MV-4-11 (cell line): ENCODE measurements at regions not wholly inside any gene's neighbourhood (a gene's known extent, or its start where the extent isn't known, plus 50 kb on each side); places are given as distances from the start of the nearest gene placed in this dataset.
"Not testable (repeated sequence)": the region's sequence is repeated elsewhere in the genome, so short reads cannot be mapped to it uniquely, and the experiment has no call there.

Source experiments
- DNase-seq: peaks from one replicate; lab custom pipeline; 2025; lab: John Stamatoyannopoulos, UW

- peak; percentile 27 for DNase-seq
Observed at GRCh38 chr4:159937595-159937994, 834.7 kb downstream of the RAPGEF2 start.

DNA sequence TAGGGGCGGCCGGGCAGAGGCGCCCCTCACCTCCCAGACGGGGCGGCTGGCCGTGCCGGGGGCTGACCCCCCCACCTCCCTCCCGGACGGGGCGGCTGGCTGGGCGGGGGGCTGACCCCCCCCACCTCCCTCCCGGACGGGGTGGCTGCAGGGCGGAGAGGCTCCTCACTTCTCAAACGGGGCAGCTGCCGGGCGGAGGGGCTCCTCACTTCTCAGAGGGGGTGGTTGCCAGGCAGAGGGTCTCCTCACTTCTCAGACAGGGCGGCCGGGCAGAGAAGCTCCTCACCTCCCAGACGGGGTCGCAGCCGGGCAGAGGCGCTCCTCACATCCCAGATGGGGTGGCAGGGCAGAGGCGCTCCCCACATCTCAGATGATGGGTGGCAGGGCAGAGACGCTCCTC, 836.8 kb downstream of the RAPGEF2 start:
- not testable (repeated sequence) for DNase-seq

DNA sequence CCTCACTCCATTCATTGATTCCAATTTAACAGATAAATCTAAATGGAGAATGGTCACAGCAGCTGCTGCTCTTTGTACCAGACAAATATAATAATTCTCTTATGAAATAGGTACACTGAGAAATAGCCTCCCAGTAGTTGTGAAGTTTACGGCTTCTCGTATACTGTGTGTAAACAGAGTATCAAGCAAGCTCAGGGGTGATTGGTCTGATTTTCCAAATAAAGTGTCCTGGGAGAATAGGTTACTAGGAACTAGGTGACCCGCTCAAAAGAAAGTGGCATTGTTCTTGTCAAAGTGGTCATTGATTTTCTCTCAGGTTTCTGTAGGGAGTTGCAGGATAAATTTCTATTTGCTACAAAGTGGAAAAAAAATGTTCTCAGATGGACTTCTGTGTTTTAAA, 838.2 kb downstream of the RAPGEF2 start:
- no peak for DNase-seq

DNA sequence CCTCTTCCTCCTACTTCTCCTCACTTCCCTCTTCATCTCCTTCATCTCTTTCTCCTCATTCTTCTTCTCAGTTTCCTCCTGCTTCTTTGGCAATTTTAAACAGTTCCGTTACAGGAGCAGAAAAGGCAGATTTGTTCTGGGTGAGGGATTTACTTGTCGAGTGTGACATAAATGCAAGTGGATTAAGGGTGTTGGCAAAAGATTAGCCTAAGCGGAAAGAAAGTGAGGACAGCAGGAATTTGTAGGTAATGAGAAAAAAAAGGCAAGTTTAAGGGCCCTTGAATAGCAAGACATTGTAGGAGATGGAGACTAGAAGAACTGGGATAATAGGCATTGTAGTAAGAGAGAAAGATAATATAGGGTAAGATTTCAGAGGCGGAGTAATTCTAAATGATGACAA, 841.6 kb downstream of the RAPGEF2 start:
- DNase-seq: no peak

GRCh38 chr4:159946983-159947615, 844.2 kb downstream of the RAPGEF2 start:
- peak; percentile 11 for DNase-seq

GRCh38 chr4:159950707-159951106, 847.8 kb downstream of the RAPGEF2 start:
- DNase-seq: no peak

DNA sequence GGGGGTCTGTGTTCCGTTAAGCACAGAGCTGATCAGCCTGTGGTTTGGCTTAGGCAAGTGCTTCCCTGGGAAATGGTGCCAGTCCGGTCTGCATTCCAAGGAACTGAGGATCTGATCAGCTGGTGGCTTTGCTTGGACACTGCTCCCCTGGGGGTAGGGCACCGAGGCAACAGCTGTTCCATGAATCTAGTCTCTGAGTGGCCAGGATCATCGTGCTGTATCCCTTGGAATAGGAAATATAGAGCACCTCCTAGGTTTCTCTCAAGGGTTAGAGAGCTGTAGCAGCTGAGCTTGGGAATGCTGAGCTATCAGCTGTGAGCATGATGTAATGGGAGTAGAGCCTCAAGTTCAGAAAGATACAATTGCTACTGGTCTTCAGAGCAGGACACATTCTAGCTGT, 863.9 kb downstream of the RAPGEF2 start:
- no peak for DNase-seq

DNA sequence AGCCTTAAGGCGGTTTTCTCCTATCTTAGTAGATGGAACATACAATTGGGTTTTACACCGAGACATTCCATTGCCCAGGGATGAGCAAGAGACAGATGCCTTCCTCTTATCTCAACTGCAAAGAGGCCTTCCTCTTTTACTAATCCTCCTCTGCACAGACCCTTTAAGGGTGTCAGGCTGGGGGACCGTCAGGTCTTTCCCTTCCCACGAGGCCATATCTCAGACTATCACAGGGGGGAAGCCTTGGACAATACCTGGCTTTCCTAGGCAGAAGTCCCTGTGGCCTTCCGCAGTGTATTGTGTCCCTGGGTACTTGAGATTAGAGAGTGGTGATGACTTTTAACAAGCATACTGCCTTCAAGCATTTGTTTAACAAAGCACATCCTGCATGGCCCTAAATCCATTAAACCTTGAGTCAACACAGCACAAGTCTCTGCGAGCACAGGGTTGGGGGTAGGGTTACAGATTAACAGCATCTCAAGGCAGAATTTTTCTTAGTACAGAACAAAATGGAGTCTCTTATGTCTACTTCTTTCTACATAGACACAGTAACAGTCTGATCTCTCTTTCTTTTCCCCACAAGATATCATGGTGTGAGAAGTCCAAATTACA, 874.1 kb downstream of the RAPGEF2 start:
- not testable (repeated sequence) for DNase-seq

DNA sequence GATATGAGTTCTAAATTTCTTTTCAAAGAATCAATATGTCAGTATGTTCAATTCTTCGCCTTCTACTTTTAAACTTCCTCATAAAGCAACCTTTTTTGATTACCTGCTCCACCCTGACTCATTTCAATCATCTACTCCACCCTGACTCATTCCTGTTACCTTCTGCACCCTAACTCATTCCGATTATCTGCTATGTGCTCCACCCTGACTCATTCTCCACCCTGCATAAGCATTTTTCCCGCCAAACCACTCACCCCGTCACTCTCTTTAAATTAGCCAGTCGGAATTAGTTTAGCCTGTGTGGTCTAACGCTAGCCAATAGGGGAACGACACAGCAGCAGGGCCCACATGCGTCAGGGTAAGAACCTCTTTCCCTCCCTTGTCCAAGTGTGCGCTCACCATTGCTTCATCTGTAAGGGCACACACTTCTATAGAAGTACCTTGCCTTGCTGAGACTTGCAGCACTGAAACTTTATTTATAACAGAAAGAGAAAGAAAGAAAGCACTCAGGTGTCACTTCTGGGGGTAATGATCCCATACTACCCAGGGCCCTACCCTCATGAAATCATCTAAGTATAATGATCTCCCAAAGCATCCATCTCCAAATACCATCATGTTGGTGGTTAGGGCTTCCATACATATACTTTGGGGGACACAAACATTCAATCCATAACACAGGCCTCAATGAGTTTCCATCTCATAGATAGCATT, 875.2 kb downstream of the RAPGEF2 start:
- no peak for DNase-seq

- no peak for DNase-seq
Observed at GRCh38 chr4:159979351-159979750, 876.5 kb downstream of the RAPGEF2 start.

DNA sequence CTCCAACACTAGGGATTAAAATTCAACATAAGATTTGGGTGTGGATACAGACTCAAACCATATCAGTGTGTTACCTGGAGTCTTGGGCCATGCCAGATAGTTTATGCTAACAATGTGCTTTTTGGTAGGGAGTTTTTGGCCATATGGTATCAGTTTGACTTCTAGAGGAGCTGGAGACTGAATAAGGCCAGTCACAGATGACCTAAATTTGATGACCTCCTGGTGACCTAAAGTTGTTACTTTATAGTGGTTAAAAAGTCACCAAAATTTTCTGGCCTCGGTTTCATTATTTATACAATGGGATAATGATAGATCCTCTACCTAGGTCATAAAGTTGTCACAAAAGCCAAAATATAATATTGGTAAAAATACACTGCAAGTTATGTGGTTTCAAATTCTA, 877.1 kb downstream of the RAPGEF2 start:
- no peak for DNase-seq

GRCh38 chr4:159980826-159981468, 878.1 kb downstream of the RAPGEF2 start:
- DNase-seq: no peak

- no peak for DNase-seq
Observed at GRCh38 chr4:159981469-159981856, 878.6 kb downstream of the RAPGEF2 start.

DNA sequence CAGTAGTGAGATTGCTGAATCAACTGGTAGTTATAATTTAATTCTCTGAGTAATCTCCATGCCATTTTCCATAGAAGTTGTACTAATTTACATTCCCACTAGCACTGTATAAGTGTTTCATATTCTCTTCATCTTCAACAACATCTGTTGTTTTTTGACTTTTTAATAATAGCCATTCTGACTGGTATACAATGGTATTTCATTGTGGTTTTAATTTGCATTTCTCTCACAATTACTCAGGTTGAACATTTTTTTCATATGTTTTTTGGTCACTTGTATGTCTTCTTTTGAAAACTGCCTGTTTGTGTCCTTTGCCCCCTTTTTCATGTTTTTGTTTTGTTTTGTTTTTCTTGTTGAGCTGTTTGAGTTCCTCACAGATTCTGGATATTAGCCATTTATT, 880.2 kb downstream of the RAPGEF2 start:
- no peak for DNase-seq

- no peak for DNase-seq
Observed at GRCh38 chr4:160009656-160010493, 907.0 kb downstream of the RAPGEF2 start.

DNA sequence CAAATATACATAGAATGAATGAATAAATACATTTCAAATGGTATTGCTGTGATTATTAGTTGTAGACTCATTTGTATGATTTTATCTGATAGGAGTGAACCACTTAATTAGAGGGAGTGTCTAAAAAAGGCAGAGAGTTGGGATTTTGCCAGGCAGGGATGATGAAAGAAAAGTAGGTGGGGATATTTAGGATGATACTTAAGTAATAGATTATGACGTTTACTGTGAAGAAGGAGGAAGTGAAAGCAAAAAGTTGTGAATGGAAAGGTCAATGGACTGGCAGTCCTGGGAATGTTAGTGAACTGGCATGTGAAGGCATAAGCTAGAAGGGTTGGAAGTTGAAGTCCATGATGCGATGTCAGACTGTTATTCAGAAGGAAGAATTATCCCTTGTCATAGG, 917.1 kb downstream of the RAPGEF2 start:
- DNase-seq: peak; percentile 39

DNA sequence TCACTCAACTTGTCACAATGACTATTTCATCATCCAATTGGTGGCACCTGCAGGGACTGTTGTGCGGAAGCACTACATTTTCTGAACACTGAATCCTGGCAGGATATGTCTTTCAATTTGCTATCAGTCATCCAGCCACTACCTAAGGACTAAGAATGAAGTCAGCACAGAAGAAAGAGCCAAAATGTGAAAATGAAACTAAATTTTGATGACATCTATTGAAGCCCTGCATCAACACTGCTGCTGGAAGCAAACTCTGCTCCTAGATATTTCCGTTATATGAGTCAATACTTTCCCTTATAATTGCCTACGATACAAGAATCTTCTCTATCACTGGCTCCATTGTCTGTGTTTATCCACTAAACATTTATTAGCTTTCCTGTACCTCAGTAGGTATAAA, 917.9 kb downstream of the RAPGEF2 start:
- no peak for DNase-seq

DNA sequence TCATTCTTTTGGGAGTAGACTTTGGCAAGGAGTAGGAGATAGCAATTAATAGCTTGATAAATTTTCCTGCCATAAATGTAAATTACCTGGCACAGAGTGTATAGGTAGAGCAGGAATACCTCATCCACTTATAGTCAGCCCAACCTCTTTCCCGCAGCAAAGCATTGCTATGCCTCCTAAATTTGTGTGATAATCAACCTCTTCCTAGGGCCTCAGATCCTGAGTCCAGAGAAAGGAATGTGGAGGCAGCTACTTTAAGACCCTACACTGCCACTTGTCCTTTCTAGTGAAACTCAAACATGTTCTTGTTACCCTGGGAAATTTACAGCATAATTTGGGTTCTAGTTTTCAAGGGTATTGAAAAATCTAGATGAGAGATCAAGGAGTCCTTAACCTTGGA, 919.0 kb downstream of the RAPGEF2 start:
- no peak for DNase-seq

DNA sequence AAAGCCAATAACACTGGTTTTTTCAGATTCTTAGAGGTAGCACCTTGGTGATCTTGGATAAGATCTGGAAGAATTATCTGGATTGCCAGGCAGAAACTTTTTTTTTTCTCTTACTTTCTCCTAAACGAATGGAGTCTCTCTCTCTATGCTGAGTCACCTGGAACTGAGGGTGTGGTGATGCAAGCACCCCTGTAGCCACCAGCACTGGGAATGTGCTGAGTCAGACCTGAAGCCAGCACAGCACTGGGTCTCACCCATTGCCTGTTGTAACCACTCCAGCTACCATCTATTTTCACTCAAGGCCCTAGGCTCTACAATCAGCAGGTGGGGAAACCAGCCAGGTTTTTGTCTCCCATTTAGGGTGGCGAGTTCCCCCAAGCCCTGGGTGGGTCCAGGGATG, 923.8 kb downstream of the RAPGEF2 start:
- DNase-seq: no peak

- DNase-seq: no peak
Observed at GRCh38 chr4:160034501-160034900, 931.6 kb downstream of the RAPGEF2 start.

GRCh38 chr4:160038615-160039014, 935.7 kb downstream of the RAPGEF2 start:
- no peak for DNase-seq

DNA sequence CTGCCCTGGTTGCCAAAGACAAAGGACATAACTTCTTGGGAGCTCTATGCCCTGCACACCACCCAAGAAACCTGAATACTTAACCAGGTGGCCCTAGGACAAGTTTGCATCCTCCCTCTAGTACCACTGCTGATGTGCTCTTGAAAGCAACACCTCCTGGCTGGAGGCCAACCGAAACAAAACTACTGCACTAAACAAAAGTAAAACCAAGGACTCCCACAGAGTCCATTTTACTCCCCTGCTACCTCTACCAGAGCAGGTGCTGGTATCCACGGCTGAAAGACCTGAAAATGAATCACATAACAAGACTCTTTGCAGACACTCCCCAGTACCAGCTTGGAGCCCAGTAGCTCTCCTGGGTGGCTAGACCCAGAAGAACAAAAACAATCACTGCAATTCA, 941.8 kb downstream of the RAPGEF2 start:
- no peak for DNase-seq
